Breast epithelium (tissue), 3 donors: ENCODE measurements at regions not wholly inside any gene's neighbourhood (a gene's known extent, or its start where the extent isn't known, plus 50 kb on each side); places are given as distances from the start of the nearest gene placed in this dataset.

Source experiments
- CTCF ChIP-seq, 3 donors: fragments of 450-650 bp; IDR thresholded peaks; one replicate each; pipeline ENCODE4 v1.5.1; 2016 to 2017; ENCODE audit warnings: antibody characterized with exemption in 3 of 3, mild to moderate bottlenecking in 3 of 3, moderate library complexity in 3 of 3
- POLR2A ChIP-seq: fragments of 450-650 bp; IDR thresholded peaks from one replicate; pipeline ENCODE4 v1.6.1; 2016; ENCODE audit warnings: antibody characterized with exemption, mild to moderate bottlenecking, moderate library complexity

GRCh38 chr13:34276764-34277163 is 458.8 kb downstream of the RFC3 start:
- TF ChIP-seq CTCF (IDR thresholded peaks at IDR 0.05) (no peak), POLR2A (no peak)
